ENCODE measurements at regions not wholly inside any gene's neighbourhood (a gene's known extent, or its start where the extent isn't known, plus 50 kb on each side); places are given as distances from the start of the nearest gene placed in this dataset.

DNA sequence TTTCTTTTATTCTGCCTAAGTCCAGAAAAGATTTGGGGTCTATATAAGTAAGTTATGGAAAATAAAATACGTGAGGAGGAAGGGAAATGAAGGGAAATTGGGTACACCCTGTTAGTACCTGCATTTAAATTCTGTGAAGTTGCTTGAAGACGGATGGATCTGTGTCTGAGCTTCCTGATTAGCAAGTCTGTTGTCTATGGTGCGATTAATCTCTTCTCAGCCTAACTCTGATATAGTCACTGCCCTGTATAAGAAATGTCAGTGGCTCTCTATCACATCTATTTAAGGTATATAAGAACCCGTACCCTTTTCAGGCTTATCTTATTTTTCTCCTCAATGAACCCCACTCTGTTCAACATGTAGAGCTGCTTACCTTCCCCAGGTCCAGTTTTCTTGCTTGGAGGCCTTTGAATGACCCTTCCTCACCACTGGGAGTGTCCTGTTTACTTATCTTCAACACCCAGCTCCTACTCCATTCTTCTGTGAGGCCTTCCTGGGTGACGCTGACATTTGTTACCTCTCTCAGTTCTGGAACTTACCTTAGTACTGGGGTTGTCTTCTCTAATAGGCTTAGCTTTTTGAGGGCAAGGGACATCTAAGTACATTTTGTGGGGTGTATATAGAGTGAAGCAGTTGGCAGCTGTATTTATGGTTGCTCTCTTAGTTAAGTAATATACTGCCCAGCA lies 149.6 kb upstream of the PRPS1L1 start:
- Mint-ChIP-seq H3K9me3 (no peaks in the 10 kb centered on the region), H3K27ac (no peak overlapping the region), H3K36me3 (no peaks in the 10 kb centered on the region), H3K27me3 (peaks cover 3% of the 10 kb centered on the region), H3K4me3 (no peak overlapping the region), H3K4me1 (no peaks in the 10 kb centered on the region)

DNA sequence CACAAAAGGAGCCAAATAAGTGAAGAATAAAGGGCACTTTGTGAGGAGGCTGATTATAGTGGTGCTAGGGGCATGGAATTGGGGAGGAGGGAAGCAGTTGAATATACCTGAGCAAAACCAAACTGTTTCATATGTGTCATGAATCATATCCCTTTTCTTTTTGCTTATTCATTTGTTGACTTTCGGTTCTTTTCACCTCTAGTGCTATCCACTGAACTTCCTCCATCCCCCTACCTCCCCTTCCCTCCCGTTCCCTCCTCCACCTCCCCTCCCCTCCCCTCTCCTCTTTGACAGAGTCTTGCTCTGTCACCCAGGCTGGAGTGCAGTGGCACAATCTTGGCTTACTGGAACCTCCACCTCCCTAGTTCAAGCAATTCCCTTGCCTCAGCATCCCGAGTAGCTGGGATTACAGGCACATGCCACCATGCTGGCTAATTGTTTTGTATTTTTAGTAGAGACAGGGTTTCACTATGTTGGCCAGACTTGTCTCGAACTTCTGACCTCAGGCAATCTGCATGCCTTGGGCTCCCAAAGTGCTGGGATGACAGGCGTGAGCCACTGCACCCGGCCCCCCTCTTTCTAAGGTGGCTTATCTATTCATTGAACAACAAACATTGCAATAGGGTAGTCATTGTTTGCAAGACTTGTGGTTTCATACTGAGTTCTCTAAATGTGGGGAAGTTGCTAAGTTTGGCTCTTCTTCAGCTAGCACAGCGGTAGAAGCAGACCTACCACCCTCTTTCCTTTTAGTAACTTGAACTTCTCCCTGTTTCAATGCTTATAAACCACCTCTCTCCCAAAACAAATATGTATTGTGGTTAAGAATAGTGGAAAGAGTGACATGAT lies 150.4 kb upstream of the PRPS1L1 start:
- Mint-ChIP-seq H3K27ac (no peak overlapping the region), H3K27me3 (peaks cover 6% of the 10 kb centered on the region), H3K4me1 (no peaks in the 10 kb centered on the region)

DNA sequence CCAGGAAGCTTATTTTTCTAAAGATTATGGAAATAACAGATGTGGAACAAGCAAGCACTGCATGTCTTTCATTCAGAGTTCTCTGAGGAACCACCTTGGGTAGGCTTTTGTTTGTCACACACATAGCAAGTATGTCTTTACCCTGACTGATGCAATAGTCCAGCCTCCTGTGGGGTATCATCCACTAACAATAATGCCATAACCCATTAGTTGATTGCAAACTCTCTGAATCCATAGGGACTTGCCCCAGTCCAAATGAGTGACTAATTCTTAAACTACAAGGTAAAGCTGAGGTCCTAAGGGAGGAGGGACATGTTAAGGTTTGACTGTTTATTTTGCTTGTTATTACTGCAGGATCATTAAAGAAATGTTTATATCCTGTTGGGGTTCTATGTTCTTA lies 151.4 kb upstream of the PRPS1L1 start:
- H3K27me3 Mint-ChIP-seq: peaks cover 6% of the 10 kb centered on the region
- H3K9me3 Mint-ChIP-seq: no peaks in the 10 kb centered on the region
- H3K4me3 Mint-ChIP-seq: no peak overlapping the region
- peaks cover 2% of the 10 kb centered on the region for H3K36me3 Mint-ChIP-seq
- H3K27ac Mint-ChIP-seq: no peak overlapping the region
- no peaks in the 10 kb centered on the region for H3K4me1 Mint-ChIP-seq

More for the DNA sequence above, 150.4 kb upstream of the PRPS1L1 start:
- H3K9me3 Mint-ChIP-seq: no peaks in the 10 kb centered on the region
- peaks cover 2% of the 10 kb centered on the region for H3K36me3 Mint-ChIP-seq
- H3K4me3 Mint-ChIP-seq: no peak overlapping the region

DNA sequence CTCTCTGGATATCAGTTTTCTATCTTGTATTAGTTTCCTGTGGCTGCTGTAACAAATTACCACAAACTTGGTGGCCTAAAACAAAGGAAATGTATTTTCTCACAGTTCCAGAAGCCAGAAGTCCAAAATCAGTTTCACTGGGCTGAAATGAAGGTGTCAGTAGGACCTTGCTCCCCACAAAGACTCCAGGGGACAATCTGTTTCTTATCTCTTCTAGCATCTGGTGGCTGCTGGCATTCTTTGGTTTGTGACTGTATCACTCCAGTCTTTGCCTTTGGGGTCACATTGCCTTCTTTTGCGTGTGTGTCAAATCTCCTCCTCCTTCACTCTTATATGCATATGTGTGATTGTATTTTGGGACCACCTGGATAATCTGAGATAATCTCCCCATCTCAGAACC lies 153.0 kb upstream of the PRPS1L1 start:
- peaks cover 2% of the 10 kb centered on the region for H3K36me3 Mint-ChIP-seq

DNA sequence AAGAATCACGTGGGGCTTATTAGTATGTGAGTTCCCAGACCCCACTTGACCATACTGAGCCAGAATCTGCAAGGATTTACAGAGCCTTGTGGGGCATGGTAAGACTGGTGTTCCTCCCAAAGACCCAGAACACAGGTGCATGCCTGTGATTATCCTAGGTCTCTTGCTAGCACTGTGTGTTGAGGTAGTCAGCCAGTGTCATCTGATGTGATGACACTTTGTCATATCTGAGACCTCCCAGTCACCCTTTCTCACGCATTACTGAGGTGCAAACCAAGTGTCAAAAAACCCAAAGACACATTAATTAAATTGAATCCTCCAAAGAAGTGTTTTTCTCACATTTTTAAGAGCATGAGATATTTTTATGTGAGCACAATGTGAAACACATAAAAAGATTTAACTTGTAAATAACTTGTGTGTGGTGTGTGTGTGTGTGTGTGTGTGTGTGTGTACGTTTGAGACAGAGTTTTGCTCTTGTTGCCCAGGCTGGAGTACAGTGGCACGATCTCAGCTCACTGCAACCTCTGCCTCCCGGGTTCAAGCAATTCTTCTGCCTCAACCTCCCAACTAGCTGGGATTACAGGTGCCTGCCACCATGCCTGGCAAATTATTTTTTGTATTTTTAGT lies 162.0 kb upstream of the PRPS1L1 start:
- Mint-ChIP-seq H3K4me3 (no peak overlapping the region), H3K27me3 (no peaks in the 10 kb centered on the region), H3K36me3 (no peaks in the 10 kb centered on the region), H3K27ac (no peak overlapping the region), H3K9me3 (no peaks in the 10 kb centered on the region), H3K4me1 (no peaks in the 10 kb centered on the region)

More for the DNA sequence above, 153.0 kb upstream of the PRPS1L1 start:
- Mint-ChIP-seq H3K9me3 (no peaks in the 10 kb centered on the region), H3K4me3 (no peak overlapping the region), H3K27ac (no peak overlapping the region), H3K4me1 (no peaks in the 10 kb centered on the region), H3K27me3 (peaks cover 6% of the 10 kb centered on the region)

DNA sequence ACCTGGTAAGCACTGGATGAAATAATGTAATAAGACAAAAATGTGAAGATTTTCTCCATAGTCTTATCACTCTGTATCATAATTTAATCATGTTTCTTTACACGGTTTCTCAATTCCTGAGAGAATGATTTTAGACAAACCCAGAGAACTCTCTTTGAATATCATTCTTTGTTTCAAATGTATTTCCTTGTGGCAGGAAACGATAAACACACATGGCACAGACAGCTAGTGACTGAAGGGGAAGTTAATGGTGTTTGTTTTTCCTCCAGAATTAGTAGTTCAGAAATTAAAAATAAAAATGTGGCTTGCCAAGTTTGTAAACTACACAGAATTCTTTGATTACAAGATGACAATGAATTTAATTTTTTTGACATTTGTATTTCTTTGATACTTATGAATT lies 163.7 kb upstream of the PRPS1L1 start:
- Mint-ChIP-seq H3K27me3 (no peaks in the 10 kb centered on the region), H3K27ac (no peak overlapping the region), H3K9me3 (no peaks in the 10 kb centered on the region), H3K4me1 (no peaks in the 10 kb centered on the region), H3K36me3 (no peaks in the 10 kb centered on the region), H3K4me3 (no peak overlapping the region)

DNA sequence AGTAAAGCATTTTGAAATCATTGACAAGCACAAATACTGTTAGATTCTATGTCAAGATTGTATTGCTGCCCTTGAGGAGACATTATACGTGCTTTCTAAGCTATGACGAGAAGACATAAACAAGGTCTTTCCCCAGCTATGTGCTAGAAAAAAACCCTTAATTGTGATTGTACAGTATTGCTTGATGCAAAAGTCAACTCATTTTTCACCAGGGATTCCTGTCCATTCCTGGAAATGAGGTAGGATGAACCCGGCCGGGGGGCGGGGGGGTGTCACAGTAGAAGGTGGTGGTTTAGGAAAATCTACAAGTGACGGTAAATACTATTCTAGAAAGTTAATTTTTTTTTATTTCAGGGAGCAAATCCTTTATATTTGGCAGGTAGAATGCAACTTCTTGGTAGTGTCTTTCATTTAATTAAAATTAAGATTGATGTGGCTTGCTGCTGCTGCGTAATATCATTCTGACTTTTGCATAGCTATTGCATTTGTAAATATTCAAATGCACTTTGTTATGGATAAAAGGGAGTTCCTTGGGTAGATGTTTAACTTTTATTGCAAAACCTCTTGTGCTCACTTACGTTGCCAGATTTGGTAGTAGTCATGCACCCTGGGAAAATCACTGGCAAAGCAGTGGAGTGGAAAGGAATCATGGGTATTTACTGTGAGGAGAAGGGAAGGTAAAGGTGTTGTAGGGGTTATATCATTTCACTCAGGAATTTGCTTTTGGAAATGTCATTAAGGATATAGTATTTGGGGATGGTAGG lies 164.4 kb upstream of the PRPS1L1 start:
- no peaks in the 10 kb centered on the region for H3K9me3 Mint-ChIP-seq
- H3K27me3 Mint-ChIP-seq: no peaks in the 10 kb centered on the region
- H3K4me1 Mint-ChIP-seq: no peaks in the 10 kb centered on the region
- H3K4me3 Mint-ChIP-seq: no peak overlapping the region
- H3K27ac Mint-ChIP-seq: no peak overlapping the region
- H3K36me3 Mint-ChIP-seq: no peaks in the 10 kb centered on the region

DNA sequence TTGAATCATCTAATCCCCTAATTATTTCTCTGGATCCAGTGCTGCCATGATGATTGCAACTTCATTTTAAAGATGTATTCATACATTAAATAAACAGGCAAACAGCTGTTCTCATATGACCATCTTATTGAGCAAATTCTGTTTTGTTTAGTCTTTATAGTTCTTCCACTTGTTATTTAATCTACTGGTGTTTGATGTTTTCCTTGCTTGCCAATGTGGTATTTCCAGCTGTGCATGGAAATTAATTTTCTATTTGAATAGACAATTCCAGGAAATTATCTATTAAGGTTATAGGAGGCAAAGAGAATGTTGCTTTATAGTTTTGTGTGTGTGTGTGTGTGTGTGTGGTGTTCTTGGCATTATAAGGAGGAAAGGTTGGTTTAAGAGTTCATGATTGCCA lies 167.0 kb upstream of the PRPS1L1 start:
- Mint-ChIP-seq H3K4me1 (no peaks in the 10 kb centered on the region), H3K27ac (no peak overlapping the region), H3K9me3 (no peaks in the 10 kb centered on the region), H3K36me3 (no peaks in the 10 kb centered on the region), H3K4me3 (no peak overlapping the region), H3K27me3 (no peaks in the 10 kb centered on the region)

DNA sequence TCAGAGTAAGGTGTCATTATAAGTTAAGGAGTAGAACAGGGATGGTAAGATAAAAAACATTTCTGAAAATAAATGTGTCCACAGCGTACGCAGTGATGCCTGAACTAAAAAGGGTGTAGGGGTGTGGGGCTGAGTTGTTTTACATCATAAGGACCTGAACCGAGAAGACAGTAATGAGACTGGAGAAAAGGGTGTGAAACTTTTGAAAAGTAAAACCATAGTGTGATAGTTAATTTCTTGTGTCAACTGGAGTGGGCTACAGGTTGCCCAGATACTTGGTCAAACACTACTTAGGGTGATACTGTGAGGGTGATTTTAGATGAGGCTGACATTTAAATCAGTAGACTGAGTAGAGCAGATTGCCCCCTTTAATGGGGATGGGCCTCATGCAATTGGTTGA lies 169.0 kb upstream of the PRPS1L1 start:
- Mint-ChIP-seq H3K27me3 (no peaks in the 10 kb centered on the region), H3K4me3 (no peak overlapping the region)

DNA sequence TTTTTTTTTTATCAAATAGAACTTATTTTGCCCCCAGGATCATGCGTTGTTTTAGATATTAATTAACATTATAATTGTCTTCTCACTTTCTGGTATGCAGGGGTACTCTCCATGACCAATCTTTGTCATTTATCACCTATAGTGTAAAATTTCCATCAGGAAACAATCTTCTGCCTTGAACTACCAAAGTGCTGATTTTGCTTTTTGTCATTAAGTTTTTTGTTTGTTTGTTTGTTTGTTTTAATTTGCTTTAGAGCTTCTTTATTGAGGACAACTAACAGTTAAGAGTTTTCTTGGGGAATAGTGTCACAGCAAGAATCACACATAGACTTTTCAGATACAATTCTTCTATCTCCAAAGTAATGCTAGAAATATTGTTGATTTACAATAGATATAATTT lies 171.2 kb upstream of the PRPS1L1 start:
- Mint-ChIP-seq H3K27ac (no peak overlapping the region), H3K27me3 (no peaks in the 10 kb centered on the region), H3K4me1 (no peaks in the 10 kb centered on the region), H3K9me3 (no peaks in the 10 kb centered on the region), H3K4me3 (no peak overlapping the region), H3K36me3 (no peaks in the 10 kb centered on the region)

More for the DNA sequence above, 169.0 kb upstream of the PRPS1L1 start:
- Mint-ChIP-seq H3K27ac (no peak overlapping the region), H3K36me3 (no peaks in the 10 kb centered on the region), H3K4me1 (no peaks in the 10 kb centered on the region), H3K9me3 (no peaks in the 10 kb centered on the region)

DNA sequence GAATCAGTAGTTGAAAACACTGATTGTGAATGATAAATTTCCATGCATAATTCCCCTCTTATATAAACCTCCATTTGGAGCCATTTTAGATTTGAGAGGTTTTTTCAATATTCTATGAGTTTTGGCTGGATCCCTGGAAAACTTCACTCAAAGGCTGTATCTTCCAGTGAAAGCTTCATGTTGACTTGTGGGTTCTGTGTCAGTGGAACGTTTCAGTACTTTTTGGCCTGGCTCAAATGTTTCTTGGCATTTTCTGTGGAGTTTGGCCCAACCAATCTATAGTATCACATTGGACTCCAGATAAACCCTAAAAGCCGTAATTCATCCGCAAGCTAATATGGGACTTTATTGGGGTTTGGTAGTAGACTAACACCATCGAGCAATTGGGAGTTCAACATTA lies 172.6 kb upstream of the PRPS1L1 start:
- no peaks in the 10 kb centered on the region for H3K9me3 Mint-ChIP-seq
- no peaks in the 10 kb centered on the region for H3K27me3 Mint-ChIP-seq
- H3K27ac Mint-ChIP-seq: no peak overlapping the region
- no peaks in the 10 kb centered on the region for H3K4me1 Mint-ChIP-seq
- no peak overlapping the region for H3K4me3 Mint-ChIP-seq
- no peaks in the 10 kb centered on the region for H3K36me3 Mint-ChIP-seq

DNA sequence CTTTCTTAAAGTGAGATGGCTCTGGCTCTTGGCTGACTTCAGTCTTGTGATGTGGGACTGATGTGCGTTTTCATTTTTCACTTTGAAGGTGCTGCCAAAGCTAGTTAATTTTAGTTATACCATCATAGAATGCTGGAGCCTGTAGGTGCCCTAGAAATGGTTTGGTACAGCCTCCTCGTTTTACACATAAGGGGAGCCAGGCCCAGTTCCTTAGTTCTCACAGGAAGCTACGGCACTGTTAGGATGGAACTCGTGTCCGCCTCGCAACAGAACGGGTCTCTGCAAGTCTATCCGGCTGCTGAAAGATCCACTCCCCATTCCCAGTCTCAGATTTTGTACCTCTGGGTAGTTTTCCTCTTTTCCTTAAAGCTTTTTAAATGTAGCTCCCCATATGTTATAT lies 173.2 kb upstream of the PRPS1L1 start:
- Mint-ChIP-seq H3K36me3 (no peaks in the 10 kb centered on the region), H3K27ac (no peak overlapping the region)

DNA sequence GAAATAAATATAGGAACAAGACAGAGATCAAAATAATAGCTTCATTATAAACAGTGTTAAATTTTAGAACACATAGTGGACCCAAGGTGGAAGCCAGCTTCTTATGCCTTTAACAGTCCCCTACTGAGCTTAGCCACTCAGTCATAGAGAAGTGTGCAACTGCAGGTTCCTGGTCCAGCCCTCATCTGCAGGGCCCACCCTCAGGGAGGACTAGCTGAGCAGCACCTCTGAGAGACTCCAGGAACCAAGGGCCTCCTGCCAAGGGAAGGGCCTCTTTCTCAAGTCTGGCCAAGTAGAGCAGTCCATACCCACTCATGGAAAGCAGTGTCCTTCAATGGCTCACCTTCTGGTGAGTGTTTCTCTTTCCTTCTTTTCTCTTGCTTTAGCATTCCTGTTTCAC lies 173.7 kb upstream of the PRPS1L1 start:
- Mint-ChIP-seq H3K27ac (no peak overlapping the region), H3K4me3 (no peak overlapping the region), H3K27me3 (no peaks in the 10 kb centered on the region)

More for the DNA sequence above, 173.2 kb upstream of the PRPS1L1 start:
- H3K9me3 Mint-ChIP-seq: no peaks in the 10 kb centered on the region
- no peaks in the 10 kb centered on the region for H3K27me3 Mint-ChIP-seq
- no peaks in the 10 kb centered on the region for H3K4me1 Mint-ChIP-seq
- H3K4me3 Mint-ChIP-seq: no peak overlapping the region

DNA sequence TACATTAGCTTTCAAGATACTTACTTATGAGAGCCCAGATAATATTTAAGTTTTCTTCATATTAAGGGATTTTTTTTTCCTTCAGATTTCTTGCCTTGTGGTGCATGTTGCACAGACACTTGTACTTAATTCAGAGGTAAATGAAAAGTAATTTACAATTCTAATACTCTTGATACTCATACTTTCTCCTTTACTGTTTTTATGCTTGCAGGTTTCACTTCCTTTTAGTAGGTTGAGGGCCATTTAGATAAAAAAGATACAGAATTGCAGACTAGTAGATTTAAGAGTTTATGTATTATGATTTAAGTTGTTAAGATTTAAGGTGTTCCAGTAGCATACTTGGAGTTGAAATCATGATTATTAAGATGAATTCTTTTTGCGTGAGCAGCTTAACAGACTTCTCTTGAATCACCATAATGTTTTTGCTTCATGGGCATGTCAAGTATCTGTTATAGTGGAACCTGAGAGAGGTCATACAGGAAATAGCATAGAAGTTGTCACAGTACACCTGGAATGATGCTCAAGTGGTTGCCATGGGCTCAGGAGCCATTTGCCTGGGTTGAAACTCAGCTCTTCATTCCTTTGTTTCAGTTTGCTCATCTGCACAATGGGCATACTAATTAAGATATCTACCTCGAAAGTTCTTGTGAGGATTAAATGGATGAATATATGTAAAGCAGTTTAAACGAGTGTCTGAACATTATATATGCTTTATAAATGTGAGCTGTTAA lies 174.8 kb upstream of the PRPS1L1 start:
- Mint-ChIP-seq H3K27ac (no peak overlapping the region), H3K36me3 (no peaks in the 10 kb centered on the region), H3K4me3 (no peak overlapping the region), H3K4me1 (no peaks in the 10 kb centered on the region), H3K27me3 (no peaks in the 10 kb centered on the region), H3K9me3 (no peaks in the 10 kb centered on the region)

More for the DNA sequence above, 173.7 kb upstream of the PRPS1L1 start:
- H3K4me1 Mint-ChIP-seq: no peaks in the 10 kb centered on the region
- no peaks in the 10 kb centered on the region for H3K36me3 Mint-ChIP-seq
- no peaks in the 10 kb centered on the region for H3K9me3 Mint-ChIP-seq

DNA sequence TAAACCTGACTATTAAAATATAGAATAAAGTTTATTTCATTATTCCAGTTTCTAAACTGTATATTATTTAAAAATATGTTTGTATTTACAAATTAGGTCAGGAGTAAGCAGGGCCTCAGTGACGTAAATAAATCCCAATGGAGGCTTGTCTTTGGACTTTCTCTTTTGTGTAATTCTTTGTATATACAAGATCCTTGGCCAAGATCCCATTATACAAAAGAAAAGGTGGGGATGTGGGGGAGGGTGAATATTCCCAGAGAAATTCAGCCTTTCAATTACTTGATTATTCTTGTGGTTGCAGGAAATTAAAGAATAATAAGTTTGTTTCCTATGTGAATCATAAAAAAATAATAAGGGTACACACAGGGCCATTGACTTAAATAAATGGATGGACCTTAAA lies 178.7 kb upstream of the PRPS1L1 start:
- Mint-ChIP-seq H3K27ac (no peak overlapping the region), H3K36me3 (no peaks in the 10 kb centered on the region), H3K4me3 (no peak overlapping the region), H3K27me3 (no peaks in the 10 kb centered on the region), H3K9me3 (no peaks in the 10 kb centered on the region), H3K4me1 (no peaks in the 10 kb centered on the region)

Data from activated naive CD4-positive, alpha-beta T cell treated with anti-CD3 and anti-CD28 coated beads, Interleukin-2, amount 50 U/mL, for 24 hours (primary cell).